HG02981 (cell line): ENCODE measurements at regions not wholly inside any gene's neighbourhood (a gene's known extent, or its start where the extent isn't known, plus 50 kb on each side); places are given as distances from the start of the nearest gene placed in this dataset.

Source experiments
- ATAC-seq: cut with Tn5 transposase; IDR thresholded peaks from one replicate; pipeline ENCODE4 v1.9.1; 2021; ENCODE audit warnings: mild to moderate bottlenecking, moderate library complexity; ENCODE audit not compliant: unreplicated experiment

- no peak for ATAC-seq
These were observed 51.9 kb downstream of the CEBPB start for GRCh38 chr20:50242548-50242862.

- no peak for ATAC-seq
These were observed 52.4 kb downstream of the CEBPB start for GRCh38 chr20:50242863-50243609.

- no peak for ATAC-seq
These were observed 53.2 kb downstream of the CEBPB start for GRCh38 chr20:50243610-50244351.

DNA sequence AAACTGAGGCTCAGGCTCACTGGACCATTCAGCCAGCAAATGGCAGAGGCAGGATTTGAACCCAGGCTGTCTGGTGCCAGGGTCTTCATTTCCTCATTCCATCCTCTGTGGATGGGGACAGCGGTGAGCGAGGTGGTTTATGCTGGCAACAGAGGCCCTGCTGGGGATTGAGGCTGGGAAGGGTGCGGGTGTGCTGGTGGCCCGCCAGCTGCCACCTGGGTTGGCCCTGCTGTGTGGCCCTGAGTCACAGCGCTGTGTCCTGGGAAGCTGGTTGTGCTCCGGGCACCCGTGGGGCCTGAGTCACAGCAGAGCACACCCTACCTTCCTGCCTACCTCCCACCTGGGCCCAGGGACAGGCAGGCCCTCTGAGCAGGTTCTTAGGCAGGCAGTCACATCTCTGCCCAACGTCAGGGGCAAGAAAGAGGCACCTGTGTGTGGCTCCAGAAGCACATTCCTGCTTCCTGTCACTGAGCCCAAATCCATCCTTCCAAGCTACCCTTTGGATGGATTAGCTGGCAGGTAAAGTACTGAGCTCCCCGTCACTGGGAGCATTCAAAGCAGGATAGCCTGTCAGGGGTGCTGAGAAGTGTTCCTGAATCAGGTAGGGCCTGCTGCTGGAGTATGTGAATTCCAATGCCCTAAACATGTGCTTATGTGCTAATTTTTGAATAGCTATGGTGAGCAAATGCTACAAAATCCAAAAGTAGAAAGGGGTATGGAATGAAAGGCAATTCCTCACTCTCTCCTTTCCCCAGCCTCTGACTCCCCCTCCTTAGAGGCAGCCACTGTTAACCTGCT is 53.9 kb downstream of the CEBPB start:
- ATAC-seq, result no peak

DNA sequence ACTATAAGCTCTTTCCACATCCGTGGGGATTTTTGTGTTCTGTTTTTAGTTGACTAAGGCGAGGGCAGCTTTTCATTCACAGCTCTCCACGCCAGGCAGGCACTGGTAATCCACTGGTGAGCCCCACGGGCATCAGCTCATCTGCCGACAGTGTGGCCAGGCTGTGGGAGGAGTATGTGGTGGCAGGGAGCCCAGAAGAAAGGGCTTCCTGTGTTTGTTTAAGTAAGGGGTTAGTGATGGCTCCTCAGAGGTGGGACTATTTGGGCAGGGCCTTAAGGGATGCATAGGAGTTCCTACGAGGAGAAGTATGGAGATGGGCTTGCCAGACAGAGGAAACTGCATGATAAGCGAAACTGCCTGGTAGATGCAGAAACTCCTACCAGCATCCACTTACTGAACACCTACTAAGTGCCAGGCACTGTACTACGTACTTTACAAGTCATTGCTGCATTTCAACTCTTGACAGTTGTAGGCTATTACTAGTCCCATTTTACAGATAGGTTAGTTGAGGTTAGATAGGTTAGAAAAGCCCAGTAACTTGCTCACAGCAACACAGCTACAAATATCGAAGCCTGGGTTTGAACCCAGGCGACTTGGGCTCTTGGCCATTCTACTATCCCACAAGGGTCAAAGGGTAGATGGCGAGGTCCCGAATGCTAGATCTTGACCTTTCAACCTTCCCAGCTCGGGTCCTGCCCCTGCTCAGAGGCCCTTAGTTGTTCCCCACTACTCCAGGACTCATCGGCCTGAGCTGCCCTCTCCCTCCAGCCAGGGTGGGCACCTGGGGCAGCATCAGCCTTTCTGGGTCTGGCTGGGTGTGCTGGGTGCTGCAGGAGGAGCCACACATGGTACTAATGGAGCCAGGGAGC is 55.1 kb downstream of the CEBPB start:
- no peak for ATAC-seq

GRCh38 chr20:50246367-50247195 is 56.0 kb downstream of the CEBPB start:
- ATAC-seq, result no peak

GRCh38 chr20:50247196-50248094 is 56.8 kb downstream of the CEBPB start:
- ATAC-seq, result no peak

- ATAC-seq, result no peak
These were observed 57.5 kb downstream of the CEBPB start for GRCh38 chr20:50248104-50248641.

GRCh38 chr20:50249447-50250388 is 59.1 kb downstream of the CEBPB start:
- ATAC-seq, result no peak

DNA sequence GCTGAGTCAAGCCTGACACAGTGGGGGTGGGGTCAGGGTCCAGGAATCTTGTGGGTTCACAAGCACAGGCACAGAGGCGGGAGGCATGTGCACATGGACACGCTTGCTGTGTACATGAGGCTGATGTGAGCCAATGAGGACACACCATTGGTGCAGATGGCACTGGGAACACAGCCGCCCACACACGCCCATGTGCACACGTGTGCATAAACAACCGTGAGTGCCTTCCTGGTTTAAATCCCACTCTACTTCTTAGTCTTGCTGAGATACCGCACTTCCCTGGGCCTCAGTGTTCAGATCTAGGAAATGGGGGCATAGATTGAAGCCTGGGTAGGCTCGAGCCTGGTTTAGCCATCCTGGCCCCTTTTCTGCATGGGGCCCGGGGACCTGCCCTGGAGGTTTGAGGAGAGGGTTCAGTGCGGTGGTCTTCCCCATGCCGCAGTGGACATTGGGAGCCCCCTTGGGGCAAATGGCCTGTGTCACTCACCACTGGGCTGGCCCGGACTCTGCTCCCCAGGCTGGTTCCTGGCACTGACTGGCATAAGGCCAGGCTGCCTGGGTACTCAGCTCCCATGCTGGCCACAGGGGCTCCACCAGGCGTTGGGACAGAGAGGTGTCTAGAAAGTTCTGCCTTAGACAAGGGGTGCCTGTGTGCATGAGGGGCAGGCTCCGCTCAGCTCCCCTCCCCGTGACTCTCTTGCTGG is 60.2 kb downstream of the CEBPB start:
- ATAC-seq, result no peak

DNA sequence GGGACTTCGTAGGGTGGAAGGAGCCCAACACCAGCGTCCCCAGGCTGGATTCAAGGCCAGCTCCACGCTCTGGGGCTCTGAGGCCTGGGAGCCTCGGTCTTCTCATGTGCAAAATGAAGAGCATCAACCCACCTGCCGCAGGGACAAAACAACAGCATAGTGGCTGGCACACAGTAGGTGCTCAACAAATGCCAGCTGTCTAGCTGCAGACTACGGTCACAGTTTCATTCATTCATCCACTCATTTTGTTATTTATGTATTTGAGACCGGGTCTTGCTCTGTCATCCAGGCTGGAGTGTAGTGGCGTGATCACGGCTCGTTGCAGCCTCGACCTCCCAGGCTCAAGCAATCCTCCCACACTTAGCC is 60.7 kb downstream of the CEBPB start:
- no peak for ATAC-seq

GRCh38 chr20:50251992-50252511 is 61.4 kb downstream of the CEBPB start:
- ATAC-seq, result no peak

GRCh38 chr20:50252701-50253100 is 62.1 kb downstream of the CEBPB start:
- ATAC-seq, result no peak

DNA sequence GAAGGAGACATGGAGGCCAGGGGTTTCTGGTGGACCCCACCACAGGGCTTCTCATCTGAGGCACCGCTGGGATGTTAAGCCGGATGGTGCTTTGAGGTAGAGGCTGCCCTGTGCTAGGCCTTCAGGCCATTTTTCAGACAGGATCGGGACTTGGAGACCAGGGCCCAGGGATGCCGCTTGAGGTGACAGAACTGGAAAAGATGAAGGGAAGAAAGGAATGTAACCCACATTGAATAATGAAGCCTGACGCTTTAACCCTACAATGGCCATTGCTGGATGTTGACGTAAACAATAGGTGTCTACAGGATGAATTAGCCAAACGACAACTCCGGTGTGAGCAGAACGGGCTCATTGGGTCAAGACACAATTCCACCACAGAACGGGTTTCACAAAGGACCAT is 62.5 kb downstream of the CEBPB start:
- ATAC-seq, result no peak

GRCh38 chr20:50254466-50255079 is 63.9 kb downstream of the CEBPB start:
- ATAC-seq, result no peak

GRCh38 chr20:50256577-50256976 is 65.9 kb downstream of the CEBPB start:
- ATAC-seq, result no peak
